Daoy (cell line): ENCODE measurements at regions not wholly inside any gene's neighbourhood (a gene's known extent, or its start where the extent isn't known, plus 50 kb on each side); places are given as distances from the start of the nearest gene placed in this dataset.
"Not testable (repeated sequence)": the region's sequence is repeated elsewhere in the genome, so short reads cannot be mapped to it uniquely, and the experiment has no call there.

Experiments used
- DNase-seq: peaks from one replicate; pipeline ENCODE4 v3.0.0-alpha.2; 2015; ENCODE audit warnings: low read depth

DNA sequence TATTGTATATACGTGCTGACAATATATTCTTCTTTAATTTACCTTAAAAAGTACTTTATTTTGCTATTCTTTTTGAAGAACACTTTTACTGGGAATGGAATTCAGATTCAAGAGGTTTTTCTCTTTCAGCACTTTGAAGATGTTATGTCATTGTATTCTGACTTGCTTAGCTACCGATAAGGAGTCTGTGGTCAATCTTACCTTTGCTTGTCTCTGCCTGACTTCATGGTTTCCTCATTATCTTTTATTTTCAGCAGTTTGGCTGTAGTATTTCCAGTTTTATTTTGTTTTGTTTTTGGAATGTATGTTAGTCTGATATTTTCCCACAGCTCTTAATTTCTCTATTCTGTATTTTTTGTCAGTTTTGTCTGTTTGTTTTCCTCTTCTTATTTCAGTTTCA, 187.9 kb upstream of the SMIM30 start:
- no peak for DNase-seq

DNA sequence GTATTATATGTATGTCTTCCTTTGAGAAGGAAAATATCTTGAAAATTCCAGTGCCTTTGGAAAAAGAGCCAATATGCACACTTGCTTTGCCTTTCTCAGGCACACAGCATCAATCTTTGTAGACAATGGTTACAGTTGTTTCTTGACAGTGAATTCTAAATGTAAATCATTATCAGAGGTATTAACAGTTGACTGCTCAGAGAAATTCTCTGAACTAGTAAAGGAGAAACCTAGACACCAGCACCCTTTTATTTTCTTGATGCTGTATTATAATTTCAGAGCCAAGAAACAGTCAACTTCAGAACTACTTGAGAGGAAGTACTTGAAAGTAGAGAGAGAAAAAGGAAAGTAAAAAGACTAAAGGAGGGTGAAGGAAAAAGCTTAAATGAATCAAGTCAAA, 185.8 kb upstream of the SMIM30 start:
- DNase-seq: no peak

DNA sequence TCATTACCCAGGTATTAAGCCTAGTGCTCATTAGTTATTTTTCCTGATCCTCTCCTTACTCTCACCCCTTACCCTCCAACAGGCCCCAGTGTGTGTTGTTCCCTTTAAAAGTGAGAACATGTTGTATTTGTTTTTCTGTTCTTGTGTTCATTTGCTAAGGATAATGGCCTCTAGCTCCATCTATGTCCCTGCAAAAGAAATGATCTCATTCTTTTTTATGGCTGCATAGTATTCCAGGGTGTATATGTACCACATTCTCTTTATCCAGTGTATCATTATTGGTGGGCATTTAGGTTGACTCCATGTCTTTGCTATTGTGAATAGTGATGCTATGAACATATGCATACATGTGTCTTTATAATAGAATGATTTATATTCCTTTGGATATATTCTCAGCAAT, 185.0 kb upstream of the SMIM30 start:
- DNase-seq: not testable (repeated sequence)

DNA sequence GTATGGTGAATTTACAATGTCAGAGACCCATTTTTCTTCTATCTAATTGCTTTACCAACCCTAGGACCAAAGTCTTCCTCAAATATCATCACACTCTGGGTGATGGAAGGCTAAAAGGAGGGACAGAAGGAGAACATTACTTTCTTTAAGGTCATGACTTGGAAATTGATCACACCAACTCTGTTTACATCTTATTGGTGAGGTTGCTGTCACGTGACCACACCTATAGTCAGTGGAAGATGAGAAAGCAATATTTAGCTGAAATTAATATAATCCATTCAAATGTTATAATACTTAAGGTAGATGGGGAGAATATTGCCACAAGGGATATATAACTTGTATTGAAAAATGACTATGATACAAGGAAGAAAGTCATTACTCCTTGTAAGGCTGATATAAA, 183.6 kb upstream of the SMIM30 start:
- no peak for DNase-seq

DNA sequence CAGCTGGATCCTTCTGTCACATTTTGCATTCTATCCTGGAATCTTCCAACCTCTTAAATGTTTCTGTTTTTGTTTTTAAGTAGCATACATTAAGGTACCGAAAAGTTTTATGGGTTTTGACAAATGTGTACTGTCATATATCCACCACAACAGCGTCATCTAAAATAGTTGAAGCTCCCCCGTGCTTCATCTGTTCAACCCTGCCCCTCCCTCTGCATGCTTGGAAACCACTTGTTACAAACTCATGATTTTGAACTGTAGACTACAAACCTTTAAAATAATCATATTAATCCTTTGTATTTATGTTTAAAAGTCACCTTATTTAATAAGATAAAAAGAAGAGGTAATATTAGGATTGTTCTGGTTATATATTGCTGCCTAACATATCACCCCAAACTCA, 182.8 kb upstream of the SMIM30 start:
- no peak for DNase-seq

DNA sequence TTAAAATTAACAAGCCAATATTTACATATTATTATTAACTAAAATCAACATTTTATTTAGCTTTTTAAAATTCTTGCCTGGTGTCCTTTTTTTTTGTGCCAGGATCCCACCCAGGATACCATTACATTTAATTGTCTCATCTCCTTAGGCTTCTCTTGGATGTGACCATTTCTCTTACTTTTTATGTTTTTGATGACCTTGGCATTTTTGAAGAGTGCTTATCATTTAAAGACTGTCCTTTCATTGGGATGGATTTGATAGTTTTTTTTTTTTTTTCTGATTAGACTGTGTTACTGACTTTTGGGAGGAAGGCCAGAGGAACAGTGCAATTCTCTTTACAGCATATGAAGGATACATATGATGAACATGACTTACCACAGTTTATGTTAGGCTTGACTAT, 181.4 kb upstream of the SMIM30 start:
- no peak for DNase-seq

DNA sequence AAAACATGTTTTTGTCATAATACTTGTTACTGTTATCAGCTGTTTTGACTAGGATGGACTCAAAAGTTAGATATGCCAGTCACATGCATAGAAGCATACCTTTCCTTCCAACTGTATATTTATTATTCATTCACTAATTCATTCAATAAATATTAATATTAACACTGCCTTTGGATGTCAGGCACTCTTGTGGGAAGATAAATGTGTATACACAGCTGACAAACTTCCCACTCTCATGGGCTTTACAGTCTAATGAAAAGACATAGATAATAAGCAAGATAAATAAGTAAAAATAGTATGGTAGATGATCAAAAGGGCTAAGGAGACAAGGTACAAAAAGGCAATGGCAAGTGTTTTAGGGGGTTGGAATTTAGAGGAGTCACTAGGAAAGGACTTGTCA, 180.1 kb upstream of the SMIM30 start:
- DNase-seq: no peak

DNA sequence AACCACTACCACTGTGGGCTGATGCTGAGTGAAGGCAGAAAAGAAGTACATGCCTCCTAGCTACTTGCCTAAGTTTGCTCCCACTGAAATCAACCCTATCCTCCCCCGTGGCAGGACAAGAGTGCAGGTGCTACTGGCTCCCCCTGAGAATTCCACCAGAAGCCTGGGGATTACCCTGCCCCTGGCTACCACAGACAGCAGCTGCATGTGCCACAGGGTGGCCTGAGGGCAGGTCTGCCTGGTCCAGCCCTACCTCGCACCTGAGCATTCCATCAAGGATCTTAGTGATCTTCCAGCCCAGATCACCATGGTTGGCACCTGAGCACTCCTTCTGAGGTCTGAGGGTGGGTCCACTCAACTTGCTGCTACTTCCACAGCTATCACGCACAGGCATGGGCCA, 176.4 kb upstream of the SMIM30 start:
- no peak for DNase-seq

DNA sequence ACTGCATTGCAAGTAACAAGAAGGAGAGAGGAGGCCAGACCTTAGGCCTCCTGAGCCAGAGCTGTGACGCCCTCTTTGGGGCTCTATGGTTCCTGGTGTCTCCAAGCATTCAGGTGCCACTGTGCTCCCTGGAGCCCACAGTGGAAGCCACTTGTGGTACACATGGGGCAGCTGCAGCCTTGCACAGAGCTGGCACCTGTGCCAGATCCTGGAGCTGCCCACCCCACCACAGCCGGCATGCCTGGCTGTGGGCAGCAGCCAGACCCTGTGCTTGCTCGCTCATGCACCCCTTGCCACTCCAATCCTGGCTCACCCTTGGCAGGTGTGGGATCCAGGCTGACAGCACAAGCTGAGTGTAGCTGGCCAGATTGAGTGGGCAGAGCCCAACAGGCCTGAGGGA, 173.8 kb upstream of the SMIM30 start:
- DNase-seq: no peak

DNA sequence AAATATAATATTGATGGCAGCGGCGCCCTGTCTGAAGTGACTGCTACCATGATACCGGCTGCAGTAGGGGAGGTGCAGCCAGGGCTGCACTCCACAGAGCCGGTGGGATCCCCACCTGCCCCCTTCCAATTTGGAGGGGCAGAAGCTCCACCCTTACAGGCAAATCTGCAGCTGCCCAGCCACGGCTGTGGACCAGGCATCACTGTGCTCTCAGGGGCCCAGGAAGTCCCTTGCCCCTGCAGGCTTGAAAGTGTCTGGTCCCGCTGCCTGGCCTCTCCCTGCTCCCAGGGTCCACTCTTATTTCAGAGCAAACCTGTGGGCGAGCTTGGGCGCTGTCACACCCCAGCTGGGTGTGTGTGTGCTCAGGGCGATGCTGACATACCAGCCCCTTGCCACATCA, 172.7 kb upstream of the SMIM30 start:
- DNase-seq: no peak

DNA sequence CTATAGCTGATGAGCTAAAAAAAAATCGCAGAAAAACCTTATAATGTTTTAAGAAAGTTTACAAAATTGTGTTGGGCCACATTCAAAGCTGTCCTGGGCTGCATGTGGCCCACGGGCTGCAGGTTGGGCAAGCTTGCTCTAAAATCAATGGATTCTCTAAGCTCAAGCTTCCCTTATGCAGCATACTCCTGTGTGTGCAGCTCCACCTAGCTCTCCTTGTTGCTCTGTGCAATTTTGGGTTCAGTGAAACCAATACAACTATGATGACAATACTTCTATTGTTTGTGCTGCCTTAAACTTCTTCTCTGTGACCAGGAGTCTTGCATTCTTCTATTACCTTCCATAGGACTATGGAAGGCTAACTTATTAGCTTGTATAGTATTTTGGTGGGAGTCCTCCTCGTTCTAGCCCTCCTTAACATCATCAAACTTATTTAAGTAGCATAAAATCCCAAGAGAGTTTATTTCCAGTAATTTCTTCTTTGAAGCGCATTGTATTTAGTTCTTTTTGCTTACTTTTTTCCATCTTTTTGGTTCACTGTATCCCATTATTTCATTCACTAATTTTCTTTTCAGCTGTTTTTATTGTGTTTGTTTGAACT, 170.9 kb upstream of the SMIM30 start:
- DNase-seq: no peak

DNA sequence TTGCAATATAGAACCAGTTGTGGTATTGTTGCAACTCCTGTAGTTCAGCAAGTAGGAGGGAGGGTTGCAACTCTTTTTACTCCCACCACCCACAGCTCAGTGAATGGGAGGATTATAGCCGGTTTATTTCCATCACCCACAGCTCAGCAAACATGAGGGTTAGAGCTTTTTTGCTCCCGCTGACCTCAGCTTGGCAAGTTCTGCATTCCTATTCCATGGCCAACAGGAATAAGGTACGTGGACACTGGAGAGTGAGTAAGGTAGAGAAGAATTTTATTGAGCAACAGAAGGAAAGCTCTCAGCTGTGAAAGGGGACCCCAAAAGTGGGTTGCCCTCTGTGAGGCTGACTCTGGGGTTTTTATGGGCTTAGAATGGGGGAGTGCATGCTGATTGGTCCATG, 167.1 kb upstream of the SMIM30 start:
- DNase-seq: no peak

DNA sequence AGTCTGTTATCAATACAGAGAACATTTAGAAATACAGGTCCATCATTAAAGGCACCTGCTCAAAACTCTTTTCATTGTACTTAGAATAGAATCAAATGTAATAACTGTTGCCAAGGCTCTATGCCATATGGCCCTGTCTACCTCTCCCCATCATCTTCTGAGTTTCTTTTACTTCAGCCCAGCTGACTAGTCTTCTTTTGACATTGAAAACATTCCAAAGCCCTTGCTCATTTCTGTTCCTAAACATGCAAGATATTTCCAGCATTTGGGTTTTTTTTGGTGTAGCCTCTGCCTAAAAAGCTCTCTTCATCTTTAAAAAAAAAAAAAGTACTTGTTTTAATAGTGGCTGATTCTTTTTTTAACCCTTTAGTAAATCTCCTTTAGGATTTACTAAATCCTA, 165.5 kb upstream of the SMIM30 start:
- DNase-seq: no peak

DNA sequence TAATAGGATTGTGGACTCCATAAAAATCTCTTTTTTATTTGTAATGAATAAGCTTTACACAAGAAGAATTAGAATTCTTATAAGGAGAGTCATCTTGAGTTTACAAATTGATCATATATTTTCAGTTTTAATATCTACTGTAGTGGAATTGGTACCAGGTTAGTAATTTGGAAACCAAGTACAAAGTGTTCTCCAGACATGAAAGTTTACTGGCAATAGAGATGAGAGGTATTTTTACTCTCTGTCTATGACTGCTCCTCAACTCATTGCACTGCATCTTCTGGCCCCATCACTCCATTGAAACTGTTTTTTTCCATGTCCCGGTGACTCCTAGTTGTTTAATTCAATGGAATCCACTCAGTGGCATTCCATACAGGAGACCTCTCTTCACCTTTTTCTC, 164.5 kb upstream of the SMIM30 start:
- no peak for DNase-seq

DNA sequence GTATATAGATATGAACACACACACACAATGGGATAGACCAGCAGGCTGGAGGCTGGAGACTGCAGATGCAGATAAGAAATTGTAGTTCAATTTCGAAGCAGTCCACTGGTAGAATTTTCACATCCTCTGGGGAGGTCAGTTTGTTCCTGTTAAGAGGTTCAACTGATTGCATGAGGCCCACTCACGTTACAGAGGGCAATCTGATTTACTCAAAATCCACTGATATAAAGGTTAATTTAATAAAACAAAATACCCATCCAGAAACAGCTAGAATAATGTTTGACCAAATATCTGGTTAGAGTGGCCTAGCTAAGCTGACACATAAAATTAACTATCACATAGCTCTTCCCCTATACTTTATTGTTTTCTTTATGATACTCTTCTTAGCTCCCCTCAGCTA, 162.9 kb upstream of the SMIM30 start:
- no peak for DNase-seq

DNA sequence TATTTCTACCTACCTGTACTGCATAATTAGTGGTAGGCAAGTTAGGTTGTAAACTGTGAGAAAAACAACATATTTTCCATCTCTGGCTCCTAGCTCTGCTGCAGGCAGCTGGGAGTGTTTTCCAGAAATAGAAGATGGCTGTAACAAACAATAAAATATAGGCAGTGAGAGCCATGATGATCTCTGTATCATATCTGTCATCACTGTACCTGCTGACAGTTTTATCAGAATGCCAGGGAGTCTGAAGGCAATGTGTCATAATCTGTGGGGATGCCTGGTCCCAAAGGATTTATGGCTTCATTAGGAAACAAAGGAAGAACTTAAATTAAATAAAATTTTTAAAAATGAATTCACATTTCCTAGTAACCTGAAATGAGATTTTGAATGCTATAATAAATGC, 160.9 kb upstream of the SMIM30 start:
- DNase-seq: no peak

DNA sequence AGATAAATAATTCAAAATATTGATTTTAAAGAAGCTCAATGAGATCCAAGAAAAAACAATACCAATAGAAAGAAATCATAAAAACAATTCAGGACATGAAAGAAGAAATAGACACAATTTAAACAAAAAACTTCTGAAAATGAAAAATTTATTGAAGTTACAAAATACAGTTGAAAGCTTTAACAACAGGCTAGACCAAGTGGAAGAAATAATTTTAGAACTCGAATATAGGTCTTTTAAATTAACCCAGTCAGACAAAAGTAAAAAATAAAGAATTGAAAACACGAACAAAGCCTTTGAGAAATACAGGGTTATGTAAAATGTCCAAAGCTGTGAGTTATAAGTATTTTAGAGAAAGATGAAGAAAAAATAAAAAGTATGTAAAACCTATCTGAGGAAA, 152.4 kb upstream of the SMIM30 start:
- no peak for DNase-seq

DNA sequence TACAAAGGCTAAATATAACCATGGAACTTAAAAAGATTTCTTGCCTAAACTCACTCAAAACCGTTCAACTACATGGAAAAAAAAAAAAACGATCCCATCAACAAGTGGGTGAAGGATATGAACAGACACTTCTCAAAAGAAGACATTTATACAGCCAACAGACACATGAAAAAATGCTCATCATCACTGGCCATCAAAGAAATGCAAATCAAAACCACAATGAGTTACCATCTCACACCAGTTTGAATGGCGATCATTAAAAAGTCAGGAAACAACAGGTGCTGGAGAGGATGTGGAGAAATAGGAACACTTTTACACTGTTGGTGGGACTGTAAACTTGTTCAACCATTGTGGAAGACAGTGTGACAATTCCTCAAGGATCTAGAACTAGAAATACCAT, 151.2 kb upstream of the SMIM30 start:
- DNase-seq: not testable (repeated sequence)

DNA sequence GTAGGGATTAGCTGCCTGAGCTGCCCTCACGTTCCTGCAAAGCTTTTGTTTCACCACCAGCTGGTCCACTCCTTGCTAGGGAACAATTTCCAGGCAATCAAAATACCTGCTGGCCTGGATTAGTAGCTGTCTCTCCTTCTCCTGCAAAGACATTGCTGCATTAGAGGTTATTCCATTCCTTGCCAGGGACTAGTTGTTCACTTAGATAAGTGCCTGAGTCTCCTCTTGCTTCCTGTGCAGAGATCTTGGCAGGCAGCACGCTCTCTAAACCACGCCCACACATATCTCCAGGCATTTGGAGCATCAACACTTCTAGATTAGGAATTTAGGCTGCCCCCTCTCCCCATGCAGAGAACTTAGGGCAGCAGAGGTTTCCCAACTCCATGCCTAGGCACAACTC, 150.4 kb upstream of the SMIM30 start:
- no peak for DNase-seq

DNA sequence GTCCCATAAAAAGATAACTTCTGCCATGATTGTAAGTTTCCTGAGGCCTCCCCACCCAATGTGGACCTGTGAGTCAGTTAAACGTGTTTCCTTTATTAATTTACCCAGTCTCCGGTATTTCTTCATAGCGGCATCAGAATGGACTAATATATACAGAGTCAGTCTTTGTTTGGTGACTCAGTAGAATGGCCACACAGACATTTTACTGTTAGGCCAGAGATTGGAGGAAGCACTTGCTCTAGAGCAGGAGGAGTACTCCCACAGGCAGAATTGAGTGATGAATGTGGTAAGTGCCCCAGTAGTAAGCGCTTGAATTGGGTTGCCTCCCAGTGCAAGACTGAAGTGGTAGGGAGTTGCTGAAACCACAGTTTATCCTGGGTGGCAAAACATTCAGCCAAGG, 149.5 kb upstream of the SMIM30 start:
- no peak for DNase-seq

DNA sequence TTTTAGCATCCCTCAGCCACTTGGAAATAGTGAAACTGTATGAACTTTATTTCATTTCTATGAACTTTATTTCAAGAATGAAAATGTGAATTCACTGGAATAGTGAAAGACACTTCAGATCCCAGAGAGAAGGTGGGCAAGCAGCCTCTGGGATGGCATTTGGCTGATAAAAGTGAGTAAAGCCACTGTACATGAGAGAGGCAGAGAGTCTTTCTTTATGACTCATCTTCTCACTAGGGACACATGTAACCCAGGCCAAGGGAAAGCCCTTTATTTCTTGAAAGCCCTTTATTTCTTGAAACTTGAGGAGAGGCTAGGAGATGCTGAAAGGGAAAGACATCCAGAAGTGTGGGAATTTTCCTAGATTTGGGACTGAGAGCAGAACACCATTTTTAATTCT, 148.9 kb upstream of the SMIM30 start:
- DNase-seq: no peak

DNA sequence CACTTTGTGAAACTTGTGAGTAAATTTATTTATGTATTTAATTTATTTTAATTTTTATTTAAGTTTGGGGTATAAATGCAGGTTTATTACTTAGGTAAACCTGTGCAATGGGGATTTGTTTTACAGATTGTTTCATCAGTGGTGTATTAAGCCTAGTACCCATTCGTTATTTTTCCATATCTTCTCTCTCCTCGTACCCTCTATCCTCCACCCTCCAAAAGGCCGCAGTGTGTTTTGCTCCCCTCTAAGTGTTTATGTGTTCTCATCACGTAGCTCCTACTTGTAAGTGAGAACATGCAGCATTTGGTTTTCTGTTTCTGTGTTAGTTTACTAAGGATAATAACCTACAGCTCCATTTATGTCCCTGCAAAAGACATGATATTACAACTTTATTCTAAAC, 145.4 kb upstream of the SMIM30 start:
- DNase-seq: no peak

DNA sequence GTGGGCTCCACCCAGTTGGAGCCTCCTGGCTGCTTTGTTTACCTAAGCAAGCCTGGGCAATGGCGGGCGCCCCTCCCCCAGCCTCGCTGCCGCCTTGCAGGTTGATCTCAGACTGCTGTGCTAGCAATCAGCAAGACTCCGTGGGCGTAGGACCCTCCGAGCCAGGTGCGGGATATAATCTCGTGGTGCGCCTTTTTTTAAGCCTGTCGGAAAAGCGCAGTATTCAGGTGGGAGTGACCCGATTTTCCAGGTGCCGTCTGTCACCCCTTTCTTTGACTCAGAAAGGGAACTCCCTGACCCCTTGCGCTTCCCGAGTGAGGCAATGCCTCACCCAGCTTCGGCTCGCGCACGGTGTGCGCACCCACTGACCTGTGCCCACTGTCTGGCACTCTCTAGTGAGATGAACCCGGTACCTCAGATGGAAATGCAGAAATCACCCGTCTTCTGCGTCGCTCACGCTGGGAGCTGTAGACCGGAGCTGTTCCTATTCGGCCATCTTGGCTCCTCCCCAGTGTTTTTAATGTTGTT, 144.9 kb upstream of the SMIM30 start:
- not testable (repeated sequence) for DNase-seq

DNA sequence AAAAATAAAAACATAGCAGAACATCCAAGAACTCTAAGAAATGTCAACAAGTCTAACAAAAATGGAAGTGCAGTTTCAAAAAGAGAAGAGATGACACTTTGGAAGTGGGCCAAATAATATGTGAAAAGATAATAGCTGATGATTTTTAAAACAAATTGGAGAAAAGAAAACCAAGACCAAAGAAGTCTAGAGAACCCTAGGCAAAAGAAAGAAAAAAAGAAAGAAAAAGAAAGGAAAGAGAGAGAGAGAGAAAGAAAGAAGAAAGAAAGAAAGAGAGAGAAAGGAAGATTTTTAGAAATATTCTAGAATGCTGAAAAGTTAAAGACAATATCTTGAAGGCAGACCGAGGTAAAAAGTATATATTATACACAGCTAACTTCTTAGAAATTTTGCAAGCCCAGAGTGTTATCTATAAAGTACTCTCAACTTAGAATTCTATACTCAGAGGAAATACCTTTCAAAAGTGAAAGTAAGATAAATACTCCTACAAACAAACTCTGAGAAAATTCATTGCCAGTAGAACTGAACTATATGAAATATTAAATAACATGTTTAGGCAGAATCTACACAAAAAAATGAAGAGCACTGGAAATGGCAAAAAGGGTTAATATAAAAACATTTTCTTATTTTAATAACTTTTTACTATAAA, 138.7 kb upstream of the SMIM30 start:
- DNase-seq: no peak
